ENCODE measurements at regions not wholly inside any gene's neighbourhood (a gene's known extent, or its start where the extent isn't known, plus 50 kb on each side); places are given as distances from the start of the nearest gene placed in this dataset.
A peak's percentile ranks its signal among the peaks of the same experiment; 100 is the strongest.

GRCh38 chr12:90128526-90128925, 419.9 kb upstream of the ATP2B1 start:
- Mint-ChIP-seq H3K4me1 (no peaks in the 10 kb centered on the region), H3K9me3 (no peaks in the 10 kb centered on the region), H3K36me3 (no peaks in the 10 kb centered on the region), H3K4me3 (no peak overlapping the region), H3K27ac (no peak overlapping the region)
- ATAC-seq (no peak), DNase-seq (ENCODE audit: low spot score in 2 of 2) (no peak)

- peaks cover 5% of the 10 kb centered on the region for H3K9me3 Mint-ChIP-seq
- no peak overlapping the region for H3K27ac Mint-ChIP-seq
- H3K4me1 Mint-ChIP-seq: no peaks in the 10 kb centered on the region
- H3K4me3 Mint-ChIP-seq: no peak overlapping the region
- ATAC-seq (no peak), DNase-seq (ENCODE audit: low spot score in 2 of 2) (no peak)
- H3K36me3 Mint-ChIP-seq: no peaks in the 10 kb centered on the region
Measured at GRCh38 chr12:90126125-90126524, 417.5 kb upstream of the ATP2B1 start.

GRCh38 chr12:90124914-90125313, 416.3 kb upstream of the ATP2B1 start:
- Mint-ChIP-seq H3K4me3 (no peak overlapping the region), H3K27ac (no peak overlapping the region), H3K36me3 (no peaks in the 10 kb centered on the region), H3K4me1 (no peaks in the 10 kb centered on the region), H3K9me3 (peaks cover 15% of the 10 kb centered on the region)
- DNase-seq (ENCODE audit: low spot score in 2 of 2): no peak
- ATAC-seq: no peak

GRCh38 chr12:90124289-90124688, 415.7 kb upstream of the ATP2B1 start:
- no peak overlapping the region for H3K4me3 Mint-ChIP-seq
- DNase-seq (ENCODE audit: low spot score in 2 of 2) (no peak), ATAC-seq (no peak)
- no peak overlapping the region for H3K27ac Mint-ChIP-seq
- no peaks in the 10 kb centered on the region for H3K36me3 Mint-ChIP-seq
- H3K9me3 Mint-ChIP-seq: peaks cover 18% of the 10 kb centered on the region
- no peaks in the 10 kb centered on the region for H3K4me1 Mint-ChIP-seq

GRCh38 chr12:90122681-90123080, 414.0 kb upstream of the ATP2B1 start:
- Mint-ChIP-seq H3K27ac (no peak overlapping the region), H3K36me3 (no peaks in the 10 kb centered on the region), H3K4me1 (no peaks in the 10 kb centered on the region), H3K9me3 (peaks cover 19% of the 10 kb centered on the region), H3K4me3 (no peak overlapping the region)
- DNase-seq (ENCODE audit: low spot score in 2 of 2) (no peak), ATAC-seq (no peak)

- Mint-ChIP-seq H3K36me3 (no peaks in the 10 kb centered on the region), H3K27ac (no peak overlapping the region), H3K4me3 (no peak overlapping the region), H3K4me1 (no peaks in the 10 kb centered on the region), H3K9me3 (peaks cover 19% of the 10 kb centered on the region)
- DNase-seq (ENCODE audit: low spot score in 2 of 2): no peak
- no peak for ATAC-seq
Measured at GRCh38 chr12:90120627-90121026, 412.0 kb upstream of the ATP2B1 start.

- H3K36me3 Mint-ChIP-seq: no peaks in the 10 kb centered on the region
- ATAC-seq: no peak
Measured at GRCh38 chr12:90112666-90113065, 404.0 kb upstream of the ATP2B1 start.

GRCh38 chr12:90111791-90112580, 403.3 kb upstream of the ATP2B1 start:
- no peaks in the 10 kb centered on the region for H3K9me3 Mint-ChIP-seq
- H3K27ac Mint-ChIP-seq: no peak overlapping the region
- no peaks in the 10 kb centered on the region for H3K36me3 Mint-ChIP-seq
- DNase-seq (ENCODE audit: low spot score in 2 of 2) (no peak), ATAC-seq (no peak)
- H3K4me1 Mint-ChIP-seq: no peaks in the 10 kb centered on the region
- H3K4me3 Mint-ChIP-seq: no peak overlapping the region

More at GRCh38 chr12:90112666-90113065, 404.0 kb upstream of the ATP2B1 start:
- Mint-ChIP-seq H3K4me1 (no peaks in the 10 kb centered on the region), H3K27ac (no peak overlapping the region), H3K9me3 (no peaks in the 10 kb centered on the region), H3K4me3 (no peak overlapping the region)
- DNase-seq (ENCODE audit: low spot score in 2 of 2): no peak

GRCh38 chr12:90106568-90106967, 397.9 kb upstream of the ATP2B1 start:
- DNase-seq (ENCODE audit: low spot score in 2 of 2): no peak
- Mint-ChIP-seq H3K27ac (no peak overlapping the region), H3K36me3 (no peaks in the 10 kb centered on the region), H3K9me3 (no peaks in the 10 kb centered on the region), H3K4me3 (no peak overlapping the region), H3K4me1 (peaks cover 6% of the 10 kb centered on the region)
- ATAC-seq: no peak

GRCh38 chr12:90102957-90103652, 394.5 kb upstream of the ATP2B1 start:
- ATAC-seq (peak; percentile 82), DNase-seq (ENCODE audit: low spot score in 2 of 2) (no peak)
- Mint-ChIP-seq H3K36me3 (no peaks in the 10 kb centered on the region), H3K9me3 (no peaks in the 10 kb centered on the region), H3K4me3 (no peak overlapping the region), H3K4me1 (peaks cover 13% of the 10 kb centered on the region), H3K27ac (no peak overlapping the region)

GRCh38 chr12:90100579-90100978, 391.9 kb upstream of the ATP2B1 start:
- no peak overlapping the region for H3K27ac Mint-ChIP-seq
- H3K4me3 Mint-ChIP-seq: no peak overlapping the region
- no peaks in the 10 kb centered on the region for H3K36me3 Mint-ChIP-seq
- H3K9me3 Mint-ChIP-seq: no peaks in the 10 kb centered on the region
- ATAC-seq: no peak
- DNase-seq (ENCODE audit: low spot score in 2 of 2): no peak
- peaks cover 13% of the 10 kb centered on the region for H3K4me1 Mint-ChIP-seq

GRCh38 chr12:90099288-90099687, 390.6 kb upstream of the ATP2B1 start:
- no peaks in the 10 kb centered on the region for H3K9me3 Mint-ChIP-seq

GRCh38 chr12:90098132-90098779, 389.6 kb upstream of the ATP2B1 start:
- ATAC-seq: no peak
- peaks cover 12% of the 10 kb centered on the region for H3K4me1 Mint-ChIP-seq
- no peaks in the 10 kb centered on the region for H3K36me3 Mint-ChIP-seq
- no peak for DNase-seq (ENCODE audit: low spot score in 2 of 2)
- no peaks in the 10 kb centered on the region for H3K9me3 Mint-ChIP-seq
- no peak overlapping the region for H3K27ac Mint-ChIP-seq
- H3K4me3 Mint-ChIP-seq: no peak overlapping the region

More at GRCh38 chr12:90099288-90099687, 390.6 kb upstream of the ATP2B1 start:
- Mint-ChIP-seq H3K4me3 (no peak overlapping the region), H3K27ac (no peak overlapping the region), H3K36me3 (no peaks in the 10 kb centered on the region), H3K4me1 (peaks cover 13% of the 10 kb centered on the region)
- DNase-seq (ENCODE audit: low spot score in 2 of 2) (no peak), ATAC-seq (no peak)

GRCh38 chr12:90091809-90092208, 383.2 kb upstream of the ATP2B1 start:
- Mint-ChIP-seq H3K4me1 (peaks cover 15% of the 10 kb centered on the region), H3K4me3 (no peak overlapping the region)
- no peak for ATAC-seq

GRCh38 chr12:90090929-90091651, 382.5 kb upstream of the ATP2B1 start:
- Mint-ChIP-seq H3K27ac (no peak overlapping the region), H3K4me1 (peaks cover 15% of the 10 kb centered on the region), H3K36me3 (no peaks in the 10 kb centered on the region), H3K9me3 (no peaks in the 10 kb centered on the region), H3K4me3 (no peak overlapping the region)
- DNase-seq (ENCODE audit: low spot score in 2 of 2) (peak in 1 of 2 donors; percentile 52), ATAC-seq (peak; percentile 71)

More at GRCh38 chr12:90091809-90092208, 383.2 kb upstream of the ATP2B1 start:
- DNase-seq (ENCODE audit: low spot score in 2 of 2): no peak
- Mint-ChIP-seq H3K36me3 (no peaks in the 10 kb centered on the region), H3K9me3 (no peaks in the 10 kb centered on the region), H3K27ac (no peak overlapping the region)
